Mammary epithelial cell (primary cell): ENCODE measurements at regions not wholly inside any gene's neighbourhood (a gene's known extent, or its start where the extent isn't known, plus 50 kb on each side); places are given as distances from the start of the nearest gene placed in this dataset.

Experiments used
- CTCF ChIP-seq, 2 donors: IDR thresholded peaks in 1 of 2; conservative IDR thresholded peaks in 1 of 2; 2 replicates each; pipeline ENCODE4 v1.5.1; 2011 to 2012; ENCODE audit warnings: inconsistent platforms in 2 of 2, low read length in 2 of 2, mild to moderate bottlenecking in 2 of 2, control low read depth in 1 of 2, low read depth in 1 of 2; ENCODE audit not compliant: insufficient read depth in 1 of 2; ENCODE audit errors: extremely low read depth in 1 of 2
- EZH2 ChIP-seq: IDR thresholded peaks from 2 replicates; pipeline ENCODE4 v1.6.1; 2012; ENCODE audit warnings: low read length, inconsistent platforms, borderline replicate concordance

GRCh38 chr13:76730220-76730619 is 156.0 kb downstream of the KCTD12 start:
- TF ChIP-seq CTCF (conservative IDR thresholded peaks at IDR 0.05 in 1 of 2, IDR thresholded peaks at IDR 0.05 in 1 of 2; ENCODE audit: extremely low read depth in 1 of 2, insufficient read depth in 1 of 2, low read depth in 1 of 2, low read length in 2 of 2): no peak
- no peak for TF ChIP-seq EZH2
